HG03025 (cell line): ENCODE measurements at regions not wholly inside any gene's neighbourhood (a gene's known extent, or its start where the extent isn't known, plus 50 kb on each side); places are given as distances from the start of the nearest gene placed in this dataset.
"Not testable (repeated sequence)": the region's sequence is repeated elsewhere in the genome, so short reads cannot be mapped to it uniquely, and the experiment has no call there.

ENCODE experiments used
- ATAC-seq: cut with Tn5 transposase; IDR thresholded peaks from one replicate; pipeline ENCODE4 v1.9.1; 2021; ENCODE audit warnings: mild to moderate bottlenecking, moderate library complexity; ENCODE audit not compliant: unreplicated experiment, low FRiP score

DNA sequence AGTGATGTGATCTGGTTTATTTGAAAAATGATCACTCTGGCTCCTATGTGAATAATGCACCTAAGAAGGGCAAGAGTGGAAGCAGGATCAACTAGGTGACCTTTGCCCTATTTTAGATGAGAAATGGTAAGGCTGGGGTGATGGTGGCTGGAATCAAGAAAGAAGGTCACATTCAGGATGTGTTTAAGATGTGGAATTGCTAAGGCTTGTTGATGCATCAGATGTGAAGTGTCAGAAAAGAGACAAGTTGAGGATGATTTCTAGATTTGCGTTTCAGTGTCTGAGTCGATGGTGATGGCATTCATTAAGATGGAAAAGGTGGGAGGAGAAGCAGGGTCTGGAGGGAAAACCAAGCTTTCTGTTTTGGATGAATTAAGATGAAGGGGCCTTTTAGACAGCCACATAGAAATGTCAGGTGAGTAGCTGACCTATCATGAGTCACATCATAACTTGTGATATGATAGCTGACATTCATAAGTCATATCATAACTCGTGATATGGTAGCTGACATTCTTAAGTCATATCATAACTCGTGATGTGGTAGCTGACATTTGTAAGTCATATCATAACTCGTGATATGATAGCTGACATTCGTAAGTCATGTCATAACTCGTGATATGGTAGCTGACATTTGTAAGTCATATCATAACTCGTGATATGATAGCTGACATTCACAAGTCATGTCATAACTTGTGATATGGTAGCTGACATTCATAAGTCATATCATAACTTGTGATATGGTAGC lies 101.2 kb upstream of the SEC11C start:
- ATAC-seq = no peak

- ATAC-seq = not testable (repeated sequence)
Measured at GRCh38 chr18:59039040-59039320, 100.7 kb upstream of the SEC11C start.

GRCh38 chr18:59039449-59039848 lies 100.2 kb upstream of the SEC11C start:
- ATAC-seq = no peak

GRCh38 chr18:59040770-59041148 lies 98.9 kb upstream of the SEC11C start:
- no peak for ATAC-seq

- no peak for ATAC-seq
Measured at GRCh38 chr18:59041296-59041695, 98.4 kb upstream of the SEC11C start.

DNA sequence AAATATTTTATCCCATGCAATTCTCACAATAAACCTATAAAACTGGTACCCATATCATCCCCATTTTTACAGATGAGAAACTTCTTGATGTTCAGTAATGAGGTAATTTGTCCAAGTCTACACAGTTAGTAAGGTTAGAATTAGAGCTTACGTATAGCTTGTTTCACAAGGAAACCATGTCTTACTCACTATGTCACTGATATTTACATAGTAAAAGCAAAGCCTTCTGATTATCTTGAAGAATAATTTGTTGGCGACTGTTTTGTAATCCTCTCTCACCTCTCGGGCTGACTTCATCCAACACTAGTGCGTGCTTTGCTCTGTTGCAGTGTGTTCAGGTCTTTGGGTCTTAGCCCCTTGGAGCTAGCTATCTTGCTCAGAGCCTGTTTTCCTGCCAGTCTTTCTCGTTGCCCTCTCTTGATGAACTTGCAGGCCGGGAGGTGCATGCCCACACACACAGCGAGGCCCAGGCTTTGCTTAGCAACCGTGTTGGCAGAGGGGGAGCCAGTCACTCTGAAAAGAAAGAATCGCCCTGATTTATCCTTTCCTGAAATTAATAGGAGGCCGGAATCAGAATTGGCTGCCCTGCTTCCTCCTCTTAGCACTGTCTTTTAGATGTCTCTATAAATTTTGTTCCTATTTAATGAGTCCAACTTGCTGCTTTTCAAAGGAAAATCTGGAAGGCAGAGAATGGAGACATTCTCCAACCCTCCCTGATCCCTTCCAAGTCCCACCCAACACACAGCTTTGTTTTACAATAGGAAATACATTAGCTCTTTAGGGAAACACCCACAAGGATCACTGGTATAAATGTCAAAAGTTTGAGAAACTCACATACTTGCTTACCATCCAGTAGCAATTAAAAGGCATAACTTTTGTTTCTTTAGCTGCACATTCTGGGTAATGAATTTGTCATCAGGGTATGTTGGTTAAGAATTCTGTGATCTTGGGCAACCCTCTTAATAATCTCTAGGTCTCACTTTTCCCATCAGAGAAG lies 97.6 kb upstream of the SEC11C start:
- no peak for ATAC-seq

- ATAC-seq = no peak
Measured at GRCh38 chr18:59044855-59045254, 94.8 kb upstream of the SEC11C start.

- no peak for ATAC-seq
Measured at GRCh38 chr18:59047321-59048047, 92.2 kb upstream of the SEC11C start.

DNA sequence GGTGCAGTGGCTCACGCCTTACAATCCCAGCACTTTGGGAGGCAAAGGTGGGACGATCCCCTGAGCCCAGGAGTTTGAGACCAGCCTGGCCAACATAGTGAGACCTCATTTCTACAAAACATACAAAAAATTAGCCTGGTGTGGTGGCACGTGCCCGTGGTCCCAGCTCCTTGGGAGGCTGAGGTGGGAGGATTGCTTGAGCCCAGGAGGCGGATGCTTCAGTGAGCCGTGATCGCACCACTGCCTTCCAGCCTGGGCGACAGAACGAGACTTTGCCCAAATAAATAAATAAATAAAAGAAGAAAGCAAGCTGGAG lies 91.7 kb upstream of the SEC11C start:
- no peak for ATAC-seq

- ATAC-seq = no peak
Measured at GRCh38 chr18:59048378-59048777, 91.3 kb upstream of the SEC11C start.

GRCh38 chr18:59049721-59050660 lies 89.7 kb upstream of the SEC11C start:
- no peak for ATAC-seq

DNA sequence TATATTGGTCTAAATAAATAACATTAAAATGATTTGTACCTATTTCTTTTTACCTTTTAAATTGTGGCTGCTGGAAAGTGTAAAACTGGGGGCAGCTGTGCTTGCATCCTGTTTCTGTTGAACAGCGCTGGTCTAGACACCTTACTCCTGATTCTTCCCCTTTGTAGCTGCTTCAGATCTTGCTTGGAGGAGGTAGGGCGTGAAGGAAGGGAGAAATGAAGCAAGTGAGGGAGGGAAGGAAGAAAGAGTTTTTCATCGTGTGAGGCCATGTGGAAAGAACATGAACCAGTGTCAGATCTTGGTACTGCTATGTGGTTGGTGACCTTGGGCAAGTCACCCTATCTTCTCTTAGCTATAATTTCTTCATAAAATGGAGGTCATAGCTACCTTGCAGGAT lies 89.0 kb upstream of the SEC11C start:
- ATAC-seq = no peak

GRCh38 chr18:59051470-59052165 lies 88.1 kb upstream of the SEC11C start:
- ATAC-seq = no peak

GRCh38 chr18:59052965-59053820 lies 86.5 kb upstream of the SEC11C start:
- no peak for ATAC-seq

DNA sequence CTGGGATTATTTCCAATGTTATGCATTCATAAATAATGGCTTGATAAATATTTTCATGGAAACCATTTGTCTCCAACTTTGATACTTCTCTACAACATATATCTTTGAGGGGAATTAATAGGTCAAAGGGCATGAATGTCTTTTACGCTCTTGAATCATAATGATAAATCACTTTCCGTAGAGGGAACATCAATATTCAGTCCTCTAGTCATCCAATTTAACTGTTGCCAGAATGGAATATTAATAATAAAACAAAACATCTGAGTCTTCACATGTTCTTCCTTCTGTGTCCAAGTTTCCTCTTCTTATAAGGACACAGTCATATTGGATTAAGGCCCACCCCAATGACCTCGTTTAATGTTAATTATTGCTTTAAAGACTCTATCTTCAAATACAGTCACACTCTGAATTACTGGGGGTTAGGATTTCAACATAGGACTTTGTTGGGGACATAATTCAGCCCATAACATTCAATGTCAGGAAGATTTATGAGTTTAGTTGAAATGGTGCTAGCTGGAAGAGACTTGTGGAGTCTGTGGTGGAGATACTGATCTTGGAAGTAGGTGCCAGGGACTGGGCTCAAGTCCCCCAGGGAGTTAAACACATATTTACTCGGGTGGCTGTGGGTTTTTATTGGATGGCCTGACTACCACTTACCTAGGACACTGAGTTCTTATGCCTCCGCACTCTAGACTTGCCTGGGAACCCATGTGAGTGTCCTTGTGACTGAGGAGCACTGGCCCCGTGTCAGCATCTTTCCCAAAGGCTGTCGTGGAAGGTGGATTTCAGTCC lies 85.0 kb upstream of the SEC11C start:
- ATAC-seq = no peak

GRCh38 chr18:59055345-59056032 lies 84.2 kb upstream of the SEC11C start:
- ATAC-seq = no peak

DNA sequence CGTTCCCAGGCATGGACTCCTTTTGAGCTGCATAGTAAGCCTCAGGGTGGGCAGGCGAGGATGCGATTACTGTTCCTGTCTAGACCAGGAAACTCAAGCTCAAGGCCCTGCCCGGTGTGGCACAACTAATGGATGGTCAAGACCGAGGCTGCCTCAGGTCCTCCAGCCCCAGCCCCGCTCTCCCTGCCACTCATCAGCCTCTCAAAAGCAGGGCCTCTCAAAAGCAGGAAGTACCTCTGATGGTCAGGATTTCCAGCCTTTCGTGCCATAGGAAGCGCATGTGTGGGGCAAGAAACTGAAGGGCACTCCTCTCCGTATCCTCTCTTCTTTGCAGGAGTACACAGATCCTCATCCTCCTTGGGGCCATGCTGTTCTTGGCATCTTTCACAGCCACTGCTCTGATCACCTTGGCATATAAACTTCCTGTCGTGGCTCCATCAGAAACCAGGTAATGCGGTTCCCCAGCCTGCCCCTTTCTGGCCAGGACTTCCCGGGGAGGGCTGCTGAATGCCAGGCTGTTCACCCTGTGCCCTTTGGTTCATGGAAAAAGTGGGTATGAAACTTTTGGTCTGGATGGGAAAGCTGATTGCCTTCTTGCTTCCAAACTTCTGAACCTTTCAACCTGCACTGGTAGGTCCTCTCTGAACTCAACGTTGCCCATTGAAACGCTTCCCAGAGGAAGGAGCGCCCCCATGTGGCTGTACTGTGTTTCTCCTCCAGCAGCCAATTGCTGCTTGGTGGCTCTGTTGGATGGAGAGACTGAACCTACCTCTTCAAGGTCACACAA lies 82.8 kb upstream of the SEC11C start:
- ATAC-seq = no peak
